H9 (cell line): ENCODE measurements at regions not wholly inside any gene's neighbourhood (a gene's known extent, or its start where the extent isn't known, plus 50 kb on each side); places are given as distances from the start of the nearest gene placed in this dataset.

Experiments used
- DNase-seq: peaks from one replicate; pipeline ENCODE4 v3.0.0-alpha.2; 2017
- H2AFZ ChIP-seq: one replicate; pipeline ENCODE4 v1.6.1; 2013; ENCODE audit warnings: mild to moderate bottlenecking, low read length, control low read depth, moderate library complexity
- H2AK5ac ChIP-seq: 2 replicates; pipeline ENCODE4 v1.6.1; 2013; ENCODE audit warnings: low read length, control low read depth, mixed read lengths; ENCODE audit not compliant: insufficient read length
- H2BK120ac ChIP-seq: one replicate; pipeline ENCODE4 v1.6.1; 2013; ENCODE audit warnings: low read depth, mild to moderate bottlenecking, low read length, control low read depth, inconsistent platforms; ENCODE audit not compliant: poor library complexity, severe bottlenecking
- H2BK12ac ChIP-seq: 2 replicates; pipeline ENCODE4 v1.6.1; 2013; ENCODE audit warnings: low read length, control low read depth, mixed read lengths, low read depth; ENCODE audit not compliant: insufficient read length
- H2BK15ac ChIP-seq: 2 replicates; pipeline ENCODE4 v1.6.1; 2013; ENCODE audit warnings: low read depth, low read length, control low read depth
- H2BK20ac ChIP-seq: one replicate; pipeline ENCODE4 v1.6.1; 2013; ENCODE audit warnings: low read depth, mild to moderate bottlenecking, low read length, control low read depth, inconsistent platforms; ENCODE audit not compliant: poor library complexity, severe bottlenecking
- H2BK5ac ChIP-seq: 2 replicates; pipeline ENCODE4 v1.6.1; 2013; ENCODE audit warnings: low read length, control low read depth, mixed read lengths; ENCODE audit not compliant: insufficient read length
- H3K14ac ChIP-seq: 2 replicates; pipeline ENCODE4 v1.6.1; 2013; ENCODE audit warnings: low read length, control low read depth; ENCODE audit not compliant: insufficient read depth
- H3K18ac ChIP-seq: 2 replicates; pipeline ENCODE4 v1.6.1; 2013; ENCODE audit warnings: low read depth, mild to moderate bottlenecking, mixed read lengths, low read length, control low read depth; ENCODE audit not compliant: insufficient read length
- H3K23ac ChIP-seq: 2 replicates; pipeline ENCODE4 v1.6.1; 2013; ENCODE audit warnings: low read length, control low read depth, mixed read lengths, low read depth; ENCODE audit not compliant: insufficient read length
- H3K23me2 ChIP-seq: 2 replicates; pipeline ENCODE4 v1.6.1; 2013; ENCODE audit warnings: low read depth, mild to moderate bottlenecking, mixed read lengths, low read length, control low read depth; ENCODE audit not compliant: insufficient read length, poor library complexity, severe bottlenecking
- H3K27ac ChIP-seq: 2 replicates; pipeline ENCODE4 v1.5.1; 2013; ENCODE audit warnings: low read length, control low read depth, mixed read lengths, low read depth; ENCODE audit not compliant: insufficient read length
- H3K27me3 ChIP-seq: 2 replicates; pipeline ENCODE4 v1.6.1; 2013; ENCODE audit warnings: low read length, control low read depth, inconsistent platforms; ENCODE audit not compliant: insufficient read depth
- H3K4ac ChIP-seq: 2 replicates; pipeline ENCODE4 v1.6.1; 2013; ENCODE audit warnings: low read depth, mild to moderate bottlenecking, control low read depth, inconsistent platforms, low read length, moderate library complexity
- H3K4me1 ChIP-seq: 2 replicates; pipeline ENCODE4 v1.6.1; 2013; ENCODE audit warnings: low read length, control low read depth, inconsistent platforms; ENCODE audit not compliant: insufficient read depth
- H3K4me2 ChIP-seq: 2 replicates; pipeline ENCODE4 v1.6.1; 2013; ENCODE audit warnings: low read length, control low read depth, mixed read lengths; ENCODE audit not compliant: insufficient read length, insufficient read depth
- H3K56ac ChIP-seq: 2 replicates; pipeline ENCODE4 v1.6.1; 2013; ENCODE audit warnings: low read depth, mild to moderate bottlenecking, mixed read lengths, low read length, control low read depth; ENCODE audit not compliant: insufficient read length
- H3K79me1 ChIP-seq: 2 replicates; pipeline ENCODE4 v1.6.1; 2013; ENCODE audit warnings: low read depth, mild to moderate bottlenecking, moderate library complexity, low read length, control low read depth, inconsistent platforms; ENCODE audit not compliant: insufficient read depth, poor library complexity, severe bottlenecking
- H3K79me2 ChIP-seq: 2 replicates; pipeline ENCODE4 v1.6.1; 2013; ENCODE audit warnings: low read length, control low read depth, inconsistent platforms; ENCODE audit not compliant: insufficient read depth
- H3K9ac ChIP-seq: 2 replicates; pipeline ENCODE4 v1.6.1; 2013; ENCODE audit warnings: low read length, control low read depth, mixed read lengths; ENCODE audit not compliant: insufficient read length; ENCODE audit errors: extremely low read depth
- H3K9me3 ChIP-seq: one replicate; pipeline ENCODE4 v1.6.1; 2013; ENCODE audit warnings: low read depth, low read length, inconsistent platforms; ENCODE audit not compliant: control insufficient read depth
- H3T11ph ChIP-seq: one replicate; pipeline ENCODE4 v1.6.1; 2013; ENCODE audit warnings: mild to moderate bottlenecking, low read length, control low read depth, inconsistent platforms
- H4K20me1 ChIP-seq: one replicate; pipeline ENCODE4 v1.6.1; 2013; ENCODE audit not compliant: control insufficient read depth, insufficient read length, insufficient read depth
- H4K5ac ChIP-seq: 2 replicates; pipeline ENCODE4 v1.6.1; 2013; ENCODE audit warnings: low read depth, mild to moderate bottlenecking, mixed read lengths, low read length, control low read depth; ENCODE audit not compliant: insufficient read length
- H4K8ac ChIP-seq: replicated peaks from 2 replicates; pipeline ENCODE4 v1.6.1; 2013; ENCODE audit warnings: low read length, control low read depth, mixed read lengths, low read depth; ENCODE audit not compliant: insufficient read length
- H4K91ac ChIP-seq: 2 replicates; pipeline ENCODE4 v1.6.1; 2013; ENCODE audit warnings: low read depth, mild to moderate bottlenecking, moderate library complexity, mixed read lengths, low read length, control low read depth; ENCODE audit not compliant: insufficient read length
- H3K27ac Mint-ChIP-seq, 3 experiments: 2 replicates in 2 of 3; 3 replicates in 1 of 3; pipeline ENCODE4 v1.8.0; 2020 to 2021; ENCODE audit warnings: mixed read lengths in 3 of 3, mild to moderate bottlenecking in 1 of 3, moderate library complexity in 1 of 3
- H3K27me3 Mint-ChIP-seq: 2 replicates; pipeline ENCODE4 v1.8.0; 2021; ENCODE audit warnings: low read depth, mild to moderate bottlenecking, moderate library complexity, mixed read lengths
- H3K36me3 Mint-ChIP-seq, 3 experiments: 2 replicates in 2 of 3; 3 replicates in 1 of 3; pipeline ENCODE4 v1.8.0; 2020 to 2021; ENCODE audit warnings: low read depth in 3 of 3, mixed read lengths in 3 of 3; ENCODE audit not compliant: insufficient read depth in 1 of 3
- H3K4me1 Mint-ChIP-seq, 2 experiments: 2 replicates each; pipeline ENCODE4 v1.8.0; 2020; ENCODE audit warnings: mixed read lengths in 2 of 2
- H3K4me3 Mint-ChIP-seq, 2 experiments: 2 replicates in 1 of 2; 3 replicates in 1 of 2; pipeline ENCODE4 v1.8.0; 2020 to 2021; ENCODE audit warnings: mild to moderate bottlenecking in 2 of 2, mixed read lengths in 2 of 2, moderate library complexity in 1 of 2
- H3K9me3 Mint-ChIP-seq, 2 experiments: 2 replicates in 1 of 2; 3 replicates in 1 of 2; pipeline ENCODE4 v1.8.0; 2020; ENCODE audit warnings: mild to moderate bottlenecking in 2 of 2, mixed read lengths in 2 of 2, moderate library complexity in 1 of 2
- WGBS: extraction: QIAGEN DNeasy Blood & Tissue Kit; methylation state at CpG from one replicate; pipeline ENCODE4 v1.1.7; 2013; ENCODE audit warnings: missing lambda C conversion rate, low lambda C conversion rate, mixed read lengths; ENCODE audit not compliant: insufficient read length; ENCODE audit errors: extremely low coverage; 5-methylcytosine and 5-hydroxymethylcytosine counted together
- TF ChIP-seq, protein P1 (sequence below): fragments of 200-600 bp; sonication (generic); conservative IDR thresholded peaks from 3 replicates; pipeline ENCODE4 v1.8.0; 2021; ENCODE audit warnings: antibody characterized with exemption, mild to moderate bottlenecking

GRCh38 chr3:156761007-156761406, 65.1 kb upstream of the LEKR1 start:
- Histone ChIP-seq H3K23me2 (no peaks in the 10 kb centered on the region), H3K4me1 (no peaks in the 10 kb centered on the region), H2BK5ac (no peak overlapping the region), H3K27ac (no peak overlapping the region), H3K79me2 (no peaks in the 10 kb centered on the region), H3K27me3 (no peaks in the 10 kb centered on the region), H3K56ac (no peak overlapping the region), H2BK12ac (no peak overlapping the region), H4K91ac (no peak overlapping the region), H3K23ac (no peak overlapping the region), H3K14ac (no peak overlapping the region), H3K9ac (no peak overlapping the region), H3T11ph (no peak overlapping the region), H2AFZ (no peak overlapping the region), H3K4ac (no peak overlapping the region), H2BK15ac (no peak overlapping the region), H2BK120ac (no peak overlapping the region), H4K8ac (no peak overlapping the region), H2BK20ac (no peak overlapping the region), H3K18ac (no peak overlapping the region), H3K4me2 (no peak overlapping the region), H4K5ac (no peak overlapping the region), H3K79me1 (no peaks in the 10 kb centered on the region), H2AK5ac (no peak overlapping the region), H4K20me1 (no peaks in the 10 kb centered on the region), H3K9me3 (no peaks in the 10 kb centered on the region)
- H3K27ac Mint-ChIP-seq, result no peak overlapping the region
- H3K4me1 Mint-ChIP-seq, result peaks cover 10 to 15% of the 10 kb centered on the region in 2 experiments
- H3K4me3 Mint-ChIP-seq, result no peak overlapping the region
- no peaks in the 10 kb centered on the region for H3K36me3 Mint-ChIP-seq
- whole genome bisulfite sequencing, result no CpG with 5 or more reads among the region's 2 CpGs
- no peaks in the 10 kb centered on the region for H3K27me3 Mint-ChIP-seq
- TF ChIP-seq, protein P1, sequence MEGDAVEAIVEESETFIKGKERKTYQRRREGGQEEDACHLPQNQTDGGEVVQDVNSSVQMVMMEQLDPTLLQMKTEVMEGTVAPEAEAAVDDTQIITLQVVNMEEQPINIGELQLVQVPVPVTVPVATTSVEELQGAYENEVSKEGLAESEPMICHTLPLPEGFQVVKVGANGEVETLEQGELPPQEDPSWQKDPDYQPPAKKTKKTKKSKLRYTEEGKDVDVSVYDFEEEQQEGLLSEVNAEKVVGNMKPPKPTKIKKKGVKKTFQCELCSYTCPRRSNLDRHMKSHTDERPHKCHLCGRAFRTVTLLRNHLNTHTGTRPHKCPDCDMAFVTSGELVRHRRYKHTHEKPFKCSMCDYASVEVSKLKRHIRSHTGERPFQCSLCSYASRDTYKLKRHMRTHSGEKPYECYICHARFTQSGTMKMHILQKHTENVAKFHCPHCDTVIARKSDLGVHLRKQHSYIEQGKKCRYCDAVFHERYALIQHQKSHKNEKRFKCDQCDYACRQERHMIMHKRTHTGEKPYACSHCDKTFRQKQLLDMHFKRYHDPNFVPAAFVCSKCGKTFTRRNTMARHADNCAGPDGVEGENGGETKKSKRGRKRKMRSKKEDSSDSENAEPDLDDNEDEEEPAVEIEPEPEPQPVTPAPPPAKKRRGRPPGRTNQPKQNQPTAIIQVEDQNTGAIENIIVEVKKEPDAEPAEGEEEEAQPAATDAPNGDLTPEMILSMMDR, result no peak
- no peak for DNase-seq
- peaks cover 0 to 2% of the 10 kb centered on the region in 2 experiments; a peak in 2 of 5 replicates for H3K9me3 Mint-ChIP-seq
